ENCODE measurements at regions not wholly inside any gene's neighbourhood (a gene's known extent, or its start where the extent isn't known, plus 50 kb on each side); places are given as distances from the start of the nearest gene placed in this dataset.

- Histone ChIP-seq H3K9me2 (ENCODE audit: insufficient read depth) (no peaks in the 10 kb centered on the region), H3K27ac (ENCODE audit: low read depth, low read length) (no peak overlapping the region), H4K20me1 (ENCODE audit: insufficient read depth) (no peaks in the 10 kb centered on the region), H3K79me2 (ENCODE audit: insufficient read depth, low read length) (no peaks in the 10 kb centered on the region), H3K4me2 (ENCODE audit: low read length) (no peak overlapping the region), H3K36me3 (ENCODE audit: control insufficient read depth in 1 of 2, insufficient read depth in 2 of 2, low read length in 2 of 2) (no peaks in the 10 kb centered on the region), H3K4me3 (replicated peaks in 1 of 2; ENCODE audit: low read depth in 1 of 2, low read length in 2 of 2) (no peak overlapping the region), H3K9me3 (ENCODE audit: control insufficient read depth in 1 of 2, insufficient read depth in 1 of 2, low read depth in 1 of 2, low read length in 2 of 2) (no peaks in the 10 kb centered on the region), H2AFZ (ENCODE audit: low read depth, low read length, poor library complexity, severe bottlenecking) (no peak overlapping the region), H3K9ac (ENCODE audit: low read length) (no peak overlapping the region), H3K4me1 (ENCODE audit: control insufficient read depth in 1 of 2, insufficient read depth in 2 of 2, low read length in 2 of 2) (no peaks in the 10 kb centered on the region), H3K27me3 (ENCODE audit: insufficient read depth, low read length) (no peaks in the 10 kb centered on the region)
- TF ChIP-seq ZFX (IDR thresholded peaks at IDR 0.05), result no peak
- no peak for TF ChIP-seq FOSL1 (IDR thresholded peaks at IDR 0.05; ENCODE audit: low read depth)
- no peak for TF ChIP-seq ATF3 (IDR thresholded peaks at IDR 0.05)
- TF ChIP-seq REST (IDR thresholded peaks at IDR 0.05; ENCODE audit: low read depth), result no peak
- no peak for TF ChIP-seq POLR2AphosphoS5 (IDR thresholded peaks at IDR 0.05; ENCODE audit: low read depth, low read length)
- ChIA-PET RAD21 (ENCODE audit: low non-redundant PET in 1 of 2, low total read pairs in 2 of 2, uncharacterized antibody in 2 of 2, unreplicated experiment in 2 of 2) (no interaction called here), CTCF (no interaction called here), POLR2A (no interaction called here)
- no peak for DNase-seq (ENCODE audit: low read depth, low spot score)
- no TSS peak for BruUV-seq (replicated peaks)
- ATAC-seq, result no peak
- intact Hi-C loops (cut with micrococcal nuclease), result no loop called here
These were observed 100.7 kb downstream of the NUP35 start for GRCh38 chr2:183224948-183225347.

DNA sequence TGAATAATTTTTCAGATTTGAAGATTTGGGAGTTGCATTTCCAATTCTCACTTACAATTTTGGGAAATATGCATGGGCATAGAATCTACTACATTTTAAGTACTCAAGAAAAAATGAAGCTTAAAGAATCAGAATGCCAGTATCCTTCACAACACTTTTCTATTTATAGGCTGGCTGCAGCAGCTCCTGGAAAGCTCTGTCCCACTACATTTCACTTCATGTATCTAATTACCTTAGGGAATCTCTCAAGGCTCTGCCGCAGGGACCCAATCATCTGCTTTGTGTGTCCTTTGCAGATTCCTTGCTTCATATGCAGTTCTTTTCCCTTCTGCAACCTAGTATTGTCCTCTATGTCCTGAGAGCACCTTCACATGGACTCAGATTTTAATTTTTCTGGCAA lies 102.9 kb downstream of the NUP35 start:
- Histone ChIP-seq H3K4me2 (ENCODE audit: low read length) (no peak overlapping the region), H3K27ac (ENCODE audit: low read depth, low read length) (no peak overlapping the region), H4K20me1 (ENCODE audit: insufficient read depth) (no peaks in the 10 kb centered on the region), H3K27me3 (ENCODE audit: insufficient read depth, low read length) (no peaks in the 10 kb centered on the region), H3K4me1 (ENCODE audit: control insufficient read depth in 1 of 2, insufficient read depth in 2 of 2, low read length in 2 of 2) (no peaks in the 10 kb centered on the region), H3K36me3 (ENCODE audit: control insufficient read depth in 1 of 2, insufficient read depth in 2 of 2, low read length in 2 of 2) (no peaks in the 10 kb centered on the region), H3K9me3 (ENCODE audit: control insufficient read depth in 1 of 2, insufficient read depth in 1 of 2, low read depth in 1 of 2, low read length in 2 of 2) (no peaks in the 10 kb centered on the region), H2AFZ (ENCODE audit: low read depth, low read length, poor library complexity, severe bottlenecking) (no peak overlapping the region), H3K4me3 (replicated peaks in 1 of 2; ENCODE audit: low read depth in 1 of 2, low read length in 2 of 2) (no peak overlapping the region), H3K9ac (ENCODE audit: low read length) (no peak overlapping the region), H3K79me2 (ENCODE audit: insufficient read depth, low read length) (no peaks in the 10 kb centered on the region), H3K9me2 (ENCODE audit: insufficient read depth) (no peaks in the 10 kb centered on the region)
- no TSS peak for BruUV-seq (replicated peaks)
- POLR2A ChIA-PET, result no interaction called here
- ATAC-seq (no peak), DNase-seq (ENCODE audit: low read depth, low spot score) (no peak)
- CTCF ChIA-PET, result no interaction called here
- intact Hi-C loops (cut with micrococcal nuclease), result no loop called here
- RAD21 ChIA-PET (ENCODE audit: low non-redundant PET in 1 of 2, low total read pairs in 2 of 2, uncharacterized antibody in 2 of 2, unreplicated experiment in 2 of 2), result no interaction called here
- TF ChIP-seq ELF1 (IDR thresholded peaks at IDR 0.05; ENCODE audit: borderline replicate concordance, low read depth) (no peak), SRF (IDR thresholded peaks at IDR 0.05; ENCODE audit: low read depth) (no peak), CBX3 (IDR thresholded peaks at IDR 0.05; ENCODE audit: low read depth) (no peak), REST (IDR thresholded peaks at IDR 0.05; ENCODE audit: low read depth) (no peak), EZH2phosphoT487 (IDR thresholded peaks at IDR 0.05; ENCODE audit: borderline replicate concordance) (no peak), FOSL1 (IDR thresholded peaks at IDR 0.05; ENCODE audit: low read depth) (no peak), EZH2 (IDR thresholded peaks at IDR 0.05) (no peak), TCF7L2 (IDR thresholded peaks at IDR 0.05; ENCODE audit: borderline replicate concordance, extremely low read depth, insufficient read depth, insufficient read length) (no peak)
